H1 (cell line): ENCODE measurements at regions not wholly inside any gene's neighbourhood (a gene's known extent, or its start where the extent isn't known, plus 50 kb on each side); places are given as distances from the start of the nearest gene placed in this dataset.

Source experiments
- CTCF ChIA-PET: fragments of 300-600 bp; sonication (Branson Sonifier 250); formaldehyde crosslinking; loops from one replicate; lab custom pipeline; 2021; ENCODE audit not compliant: partially characterized antibody; lab: Charles Lee
- POLR2A ChIA-PET: fragments of 300-600 bp; sonication (Branson Sonifier 250); formaldehyde crosslinking; loops from one replicate; lab custom pipeline; 2021; ENCODE audit warnings: inconsistent platforms; ENCODE audit not compliant: partially characterized antibody; lab: Charles Lee
- DNase-seq, 2 experiments: peaks; one replicate each; pipeline versions ENCODE4 v3.0.0 to v3.0.0-alpha.2; 2010 to 2022; ENCODE audit warnings: low spot score in 2 of 2, low read depth in 1 of 2, mixed read lengths in 1 of 2
- FAIRE-seq: peaks from 2 replicates; lab custom pipeline; 2011; peaks lifted over from hg19 to GRCh38; lab: Jason Lieb, UNC
- H2AFZ ChIP-seq: 2 replicates; pipeline ENCODE4 v1.8.1; 2012; ENCODE audit warnings: low read length, inconsistent platforms
- H2AK5ac ChIP-seq: 2 replicates; pipeline ENCODE4 v1.6.1; 2013; ENCODE audit warnings: low read depth, low read length
- H2BK120ac ChIP-seq: replicated peaks from 2 replicates; pipeline ENCODE3; 2013; ENCODE audit warnings: low read depth, low read length, inconsistent platforms
- H2BK12ac ChIP-seq: 2 replicates; pipeline ENCODE4 v1.6.1; 2013; ENCODE audit warnings: low read depth, low read length
- H2BK15ac ChIP-seq: 2 replicates; pipeline ENCODE4 v1.6.1; 2013; ENCODE audit warnings: low read length
- H2BK20ac ChIP-seq: 2 replicates; pipeline ENCODE4 v1.6.1; 2013; ENCODE audit warnings: low read length
- H2BK5ac ChIP-seq: 2 replicates; pipeline ENCODE4 v1.6.1; 2013; ENCODE audit warnings: low read depth, low read length
- H3K14ac ChIP-seq: 2 replicates; pipeline ENCODE4 v1.6.1; 2013; ENCODE audit warnings: inconsistent platforms; ENCODE audit not compliant: insufficient read length
- H3K18ac ChIP-seq: 2 replicates; pipeline ENCODE4 v1.6.1; 2013; ENCODE audit warnings: low read length; ENCODE audit errors: extremely low read depth
- H3K23ac ChIP-seq: 2 replicates; pipeline ENCODE4 v1.6.1; 2013; ENCODE audit warnings: inconsistent platforms; ENCODE audit not compliant: insufficient read length
- H3K23me2 ChIP-seq: 2 replicates; pipeline ENCODE4 v1.6.1; 2013; ENCODE audit warnings: low read depth, low read length
- H3K27ac ChIP-seq: 2 replicates; pipeline ENCODE4 v1.6.1; 2011; ENCODE audit warnings: low read depth, low read length, inconsistent platforms
- H3K27me3 ChIP-seq, 4 experiments: replicated peaks in 1 of 4; 1 replicate in 1 of 4; 2 replicates in 3 of 4; pipeline versions ENCODE4 v1.6.1 to v1.8.1; 2011 to 2013; ENCODE audit warnings: low read length in 3 of 4, mild to moderate bottlenecking in 3 of 4, inconsistent platforms in 2 of 4, mixed read lengths in 2 of 4, moderate library complexity in 1 of 4; ENCODE audit not compliant: control insufficient read depth in 3 of 4, insufficient read depth in 3 of 4; ENCODE audit errors: extremely low read depth in 1 of 4
- H3K36me3 ChIP-seq, 4 experiments: 2 replicates each; pipeline versions ENCODE4 v1.6.1 to v1.8.1; 2011 to 2013; ENCODE audit warnings: mild to moderate bottlenecking in 4 of 4, low read length in 3 of 4, moderate library complexity in 2 of 4, control low read depth in 1 of 4, inconsistent platforms in 1 of 4; ENCODE audit not compliant: insufficient read depth in 4 of 4, control insufficient read depth in 2 of 4
- H3K4ac ChIP-seq: replicated peaks from 2 replicates; pipeline ENCODE3; 2013; ENCODE audit warnings: low read length, low read depth, mixed read lengths, inconsistent platforms; ENCODE audit not compliant: insufficient read length
- H3K4me1 ChIP-seq, 4 experiments: replicated peaks in 1 of 4; 1 replicate in 1 of 4; 2 replicates in 3 of 4; pipeline versions ENCODE4 v1.6.1 to v1.8.1; 2011 to 2013; ENCODE audit warnings: low read length in 3 of 4, inconsistent platforms in 2 of 4, mixed read lengths in 1 of 4; ENCODE audit not compliant: insufficient read depth in 4 of 4, control insufficient read depth in 3 of 4
- H3K4me2 ChIP-seq, 2 experiments: 2 replicates each; pipeline versions ENCODE4 v1.6.1 to v1.8.1; 2011 to 2013; ENCODE audit warnings: low read depth in 2 of 2, low read length in 2 of 2, control low read depth in 1 of 2, inconsistent platforms in 1 of 2, mild to moderate bottlenecking in 1 of 2; ENCODE audit not compliant: insufficient read depth in 1 of 2
- H3K4me3 ChIP-seq, 4 experiments: fragments of 200-600, 300-600 bp in 1 of 4; sonication (generic), shearing (Covaris generic), sonication (Bioruptor Twin) in 1 of 4; 2 replicates each; pipeline versions ENCODE4 v1.5.1 to v1.8.1; 2011 to 2016; ENCODE audit warnings: low read length in 4 of 4, low read depth in 3 of 4, control low read depth in 2 of 4, inconsistent platforms in 2 of 4, mild to moderate bottlenecking in 2 of 4, mixed read lengths in 1 of 4, moderate library complexity in 1 of 4; ENCODE audit not compliant: insufficient read depth in 2 of 4; ENCODE audit errors: extremely low read depth in 1 of 4
- H3K56ac ChIP-seq: replicated peaks from 2 replicates; pipeline ENCODE3; 2013; ENCODE audit warnings: low read depth, mild to moderate bottlenecking, mixed read lengths, low read length, inconsistent platforms; ENCODE audit not compliant: insufficient read length
- H3K79me1 ChIP-seq: 2 replicates; pipeline ENCODE4 v1.6.1; 2013; ENCODE audit warnings: low read depth, low read length, control low read depth
- H3K79me2 ChIP-seq, 2 experiments: 2 replicates each; pipeline versions ENCODE4 v1.6.1 to v1.8.1; 2012 to 2013; ENCODE audit warnings: low read length in 2 of 2, mild to moderate bottlenecking in 2 of 2, inconsistent platforms in 1 of 2; ENCODE audit not compliant: insufficient read depth in 2 of 2, control insufficient read depth in 1 of 2
- H3K9ac ChIP-seq, 4 experiments: replicated peaks in 1 of 4; 1 replicate in 1 of 4; 2 replicates in 3 of 4; pipeline versions ENCODE4 v1.6.1 to v1.8.1; 2011 to 2013; ENCODE audit warnings: low read depth in 3 of 4, low read length in 3 of 4, control low read depth in 2 of 4, mild to moderate bottlenecking in 2 of 4, moderate library complexity in 2 of 4, inconsistent platforms in 1 of 4; ENCODE audit errors: extremely low read depth in 1 of 4
- H3K9me3 ChIP-seq, 2 experiments: 2 replicates each; pipeline versions ENCODE4 v1.6.1 to v1.8.1; 2012 to 2013; ENCODE audit warnings: mild to moderate bottlenecking in 2 of 2, moderate library complexity in 2 of 2, control low read depth in 1 of 2, inconsistent platforms in 1 of 2, low read depth in 1 of 2, low read length in 1 of 2, mixed read lengths in 1 of 2; ENCODE audit not compliant: insufficient read depth in 2 of 2
- H4K20me1 ChIP-seq, 2 experiments: replicated peaks in 1 of 2; 2 replicates each; pipeline versions ENCODE3 to v1.8.1; 2011 to 2013; ENCODE audit warnings: inconsistent platforms in 2 of 2, low read length in 2 of 2, mild to moderate bottlenecking in 1 of 2; ENCODE audit not compliant: insufficient read depth in 2 of 2, control insufficient read depth in 1 of 2
- H4K5ac ChIP-seq: 2 replicates; pipeline ENCODE4 v1.6.1; 2013; ENCODE audit warnings: low read length, low read depth, mixed read lengths, inconsistent platforms; ENCODE audit not compliant: insufficient read length
- H4K8ac ChIP-seq: 2 replicates; pipeline ENCODE4 v1.8.0; 2013; ENCODE audit warnings: mild to moderate bottlenecking, moderate library complexity, low read length, inconsistent platforms; ENCODE audit not compliant: insufficient read depth; ENCODE audit errors: extremely low read depth
- H4K91ac ChIP-seq: replicated peaks from 2 replicates; pipeline ENCODE3; 2013; ENCODE audit warnings: low read length, mixed read lengths, inconsistent platforms; ENCODE audit not compliant: insufficient read length
- RNF2 ChIP-seq: fragments of 200-900, 300-1000 bp; sonication (generic); IDR thresholded peaks from 2 replicates; pipeline ENCODE4 v1.7.1; 2016; ENCODE audit warnings: borderline replicate concordance, low read depth, mild to moderate bottlenecking, antibody characterized with exemption, low read length; ENCODE audit not compliant: poor library complexity, severe bottlenecking; ENCODE audit errors: missing control alignments
- WGBS, 2 experiments: shearing (Covaris generic) in 1 of 2; methylation state at CpG; one replicate each; pipeline versions ENCODE4 v1.1.6 to v1.1.7; 2013 to 2015; ENCODE audit warnings: low lambda C conversion rate in 2 of 2, mixed read lengths in 2 of 2, inconsistent platforms in 1 of 2, low coverage in 1 of 2, missing lambda C conversion rate in 1 of 2; ENCODE audit not compliant: insufficient replicate concordance in 2 of 2, insufficient coverage in 1 of 2, insufficient read length in 1 of 2; ENCODE audit errors: extremely low coverage in 1 of 2, missing lambda C conversion rate in 1 of 2; 5-methylcytosine and 5-hydroxymethylcytosine counted together

- Histone ChIP-seq H3K79me1 (no peaks in the 10 kb centered on the region), H2AK5ac (no peak overlapping the region), H4K8ac (no peak overlapping the region), H2BK120ac (no peak overlapping the region), H2BK15ac (no peak overlapping the region), H3K9ac (no peak overlapping the region), H3K79me2 (no peaks in the 10 kb centered on the region), H2AFZ (no peak overlapping the region; the same call in 1 of the 2 replicates), H3K14ac (no peak overlapping the region), H3K18ac (no peak overlapping the region), H3K4me2 (no peak overlapping the region), H3K4me3 (no peak overlapping the region), H3K23ac (no peak overlapping the region), H2BK5ac (no peak overlapping the region), H2BK20ac (no peak overlapping the region), H3K23me2 (no peaks in the 10 kb centered on the region), H4K20me1 (no peaks in the 10 kb centered on the region), H3K36me3 (no peaks in the 10 kb centered on the region; a peak in 1 of 8 replicates), H3K27me3 (no peaks in the 10 kb centered on the region), H4K91ac (no peak overlapping the region), H4K5ac (no peak overlapping the region), H3K9me3 (no peaks in the 10 kb centered on the region), H3K4ac (no peak overlapping the region), H3K56ac (no peak overlapping the region), H3K4me1 (peaks cover 0 to 11% (median 0%) of the 10 kb centered on the region in 4 experiments; a peak in 2 of 7 replicates), H3K27ac (no peak overlapping the region), H2BK12ac (no peak overlapping the region)
- 85% methylated on average over 2 of the region's 2 CpGs; no CpG with 5 or more reads in 1 of the 2 experiments for WGBS, 2 experiments
- CTCF ChIA-PET: interaction anchor here (1.1 kb wide), 1 partner anchor 180 kb away, joined by 4 read pairs; no protein-coding TSS in a partner anchor
- no peak for FAIRE-seq
- DNase-seq: no peak
- no peak for TF ChIP-seq RNF2
- POLR2A ChIA-PET: interaction anchor here (0.7 kb wide), 2 partner anchors 38 to 84 kb away, joined by 3 read pairs; no protein-coding TSS in a partner anchor
These were observed 234.1 kb upstream of the IGFBP7 start for GRCh38 chr4:57344296-57344695.
